OCI-LY1 (cell line): ENCODE measurements at regions not wholly inside any gene's neighbourhood (a gene's known extent, or its start where the extent isn't known, plus 50 kb on each side); places are given as distances from the start of the nearest gene placed in this dataset.

Experiments
- H2AFZ ChIP-seq: fragments of 200-600 bp; sonication (generic), shearing (Covaris generic); 2 replicates; pipeline ENCODE4 v1.6.0; 2014; ENCODE audit warnings: antibody characterized with exemption, mild to moderate bottlenecking, low read length
- H3F3A ChIP-seq: fragments of 200-600 bp; sonication (generic), shearing (Covaris generic); 2 replicates; pipeline ENCODE4 v1.6.0; 2014; ENCODE audit warnings: mild to moderate bottlenecking, antibody characterized with exemption, low read length, moderate library complexity; ENCODE audit not compliant: insufficient read depth
- H3K27ac ChIP-seq: fragments of 200-600 bp; sonication (generic); 2 replicates; pipeline ENCODE4 v1.5.1; 2014; ENCODE audit warnings: low read length, mixed run types, mild to moderate bottlenecking, low read depth; ENCODE audit not compliant: poor library complexity, severe bottlenecking
- H3K27me3 ChIP-seq: fragments of 200-600 bp; sonication (generic); 2 replicates; pipeline ENCODE4 v1.6.0; 2014; ENCODE audit warnings: antibody characterized with exemption, mild to moderate bottlenecking, low read length, moderate library complexity; ENCODE audit not compliant: insufficient read depth
- H3K36me3 ChIP-seq: fragments of 200-600 bp; sonication (generic); 2 replicates; pipeline ENCODE4 v1.6.1; 2014; ENCODE audit warnings: mild to moderate bottlenecking, antibody characterized with exemption, low read length, moderate library complexity, mixed read lengths; ENCODE audit not compliant: insufficient read depth
- H3K4me1 ChIP-seq: fragments of 200-600 bp; sonication (generic); 2 replicates; pipeline ENCODE4 v1.5.1; 2014; ENCODE audit warnings: mild to moderate bottlenecking, low read length, moderate library complexity; ENCODE audit not compliant: insufficient read depth, severe bottlenecking
- H3K4me2 ChIP-seq: fragments of 200-600 bp; sonication (generic), shearing (Covaris generic); 2 replicates; pipeline ENCODE4 v1.6.1; 2014; ENCODE audit warnings: low read length
- H3K4me3 ChIP-seq: fragments of 200-600 bp; sonication (generic); 2 replicates; pipeline ENCODE4 v1.5.1; 2014; ENCODE audit warnings: low read length, low read depth, mild to moderate bottlenecking, mixed read lengths; ENCODE audit not compliant: poor library complexity, severe bottlenecking
- H3K79me2 ChIP-seq: fragments of 200-600 bp; shearing (Covaris generic); 2 replicates; pipeline ENCODE4 v1.6.1; 2016; ENCODE audit warnings: mixed run types, low read length, mixed read lengths; ENCODE audit not compliant: insufficient read depth
- H3K9ac ChIP-seq: fragments of 200-600 bp; sonication (generic), shearing (Covaris generic); 2 replicates; pipeline ENCODE4 v1.6.1; 2014; ENCODE audit warnings: mild to moderate bottlenecking, low read length, mixed read lengths
- H3K9me2 ChIP-seq: fragments of 200-600 bp; sonication (generic), shearing (Covaris generic); 2 replicates; pipeline ENCODE4 v1.6.1; 2014; ENCODE audit warnings: low read depth, mild to moderate bottlenecking, low read length, mixed read lengths
- H3K9me3 ChIP-seq: fragments of 200-600 bp; shearing (Covaris generic); 2 replicates; pipeline ENCODE4 v1.6.1; 2014; ENCODE audit warnings: low read length, mixed read lengths
- H4K20me1 ChIP-seq: fragments of 200-600 bp; sonication (generic), shearing (Covaris generic); 2 replicates; pipeline ENCODE4 v1.6.0; 2016; ENCODE audit warnings: mild to moderate bottlenecking, low read length; ENCODE audit not compliant: insufficient read depth
- CTCF ChIP-seq: fragments of 200-600 bp; sonication (generic), shearing (Covaris generic); IDR thresholded peaks from 2 replicates; pipeline ENCODE4 v1.5.1; 2017; ENCODE audit warnings: mild to moderate bottlenecking, antibody characterized with exemption, low read length, moderate library complexity, mixed read lengths
- EZH2 ChIP-seq: fragments of 200-600 bp; sonication (generic), shearing (Covaris generic); IDR thresholded peaks from 2 replicates; pipeline ENCODE4 v1.8.0; 2017; ENCODE audit warnings: borderline replicate concordance, mixed run types, mild to moderate bottlenecking, antibody characterized with exemption, low read length, moderate library complexity, mixed read lengths

GRCh38 chr13:47120282-47120681, 223.4 kb upstream of the HTR2A start:
- no peak overlapping the region for H3K9ac ChIP-seq
- no peak overlapping the region for H2AFZ ChIP-seq
- no peaks in the 10 kb centered on the region for H3K4me1 ChIP-seq
- no peak overlapping the region for H3K27ac ChIP-seq
- no peak overlapping the region for H3K4me2 ChIP-seq
- no peaks in the 10 kb centered on the region for H3F3A ChIP-seq
- no peak overlapping the region for H3K4me3 ChIP-seq
- no peaks in the 10 kb centered on the region for H3K9me3 ChIP-seq
- H3K36me3 ChIP-seq, result no peaks in the 10 kb centered on the region
- no peaks in the 10 kb centered on the region for H4K20me1 ChIP-seq
- no peaks in the 10 kb centered on the region for H3K79me2 ChIP-seq
- no peak for TF ChIP-seq EZH2
- no peaks in the 10 kb centered on the region for H3K27me3 ChIP-seq
- H3K9me2 ChIP-seq, result no peaks in the 10 kb centered on the region

- Histone ChIP-seq H2AFZ (no peak overlapping the region), H3K4me2 (no peak overlapping the region)
- TF ChIP-seq EZH2 (no peak), CTCF (no peak)
These were observed 222.9 kb upstream of the HTR2A start for GRCh38 chr13:47119575-47120235.

DNA sequence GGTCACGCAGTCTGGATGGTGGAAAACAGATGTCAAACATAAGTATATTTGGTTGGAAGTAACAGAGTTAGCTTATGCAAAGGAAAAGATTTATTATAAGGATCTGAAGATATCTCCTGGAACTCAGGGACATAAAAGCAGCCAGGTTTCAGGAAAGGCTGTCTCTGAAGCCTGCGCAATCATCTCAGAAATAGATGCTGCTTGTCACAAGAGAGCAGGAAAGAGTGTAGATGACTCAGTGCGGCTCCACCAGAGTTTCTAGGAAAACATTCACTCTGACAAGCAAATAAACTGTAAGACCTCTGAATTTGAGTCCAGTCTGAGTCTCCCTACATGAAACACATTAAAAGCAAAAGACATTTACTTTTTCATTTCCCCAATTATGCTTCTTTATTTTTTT, 220.4 kb upstream of the HTR2A start:
- no peak overlapping the region for H3K9ac ChIP-seq
- H3K4me1 ChIP-seq, result no peaks in the 10 kb centered on the region
- H3K4me3 ChIP-seq, result no peak overlapping the region
- no peaks in the 10 kb centered on the region for H3K79me2 ChIP-seq
- no peaks in the 10 kb centered on the region for H4K20me1 ChIP-seq
- H2AFZ ChIP-seq, result no peak overlapping the region
- H3K27me3 ChIP-seq, result no peaks in the 10 kb centered on the region
- no peak overlapping the region for H3K4me2 ChIP-seq
- H3K9me3 ChIP-seq, result no peaks in the 10 kb centered on the region
- H3K27ac ChIP-seq, result no peak overlapping the region
- TF ChIP-seq EZH2, result no peak
- TF ChIP-seq CTCF, result no peak
- no peaks in the 10 kb centered on the region for H3F3A ChIP-seq
- no peaks in the 10 kb centered on the region for H3K9me2 ChIP-seq
- no peaks in the 10 kb centered on the region for H3K36me3 ChIP-seq

More at GRCh38 chr13:47119575-47120235, 222.9 kb upstream of the HTR2A start:
- H3F3A ChIP-seq, result no peaks in the 10 kb centered on the region
- H3K27me3 ChIP-seq, result no peaks in the 10 kb centered on the region
- no peaks in the 10 kb centered on the region for H3K4me1 ChIP-seq
- H3K27ac ChIP-seq, result no peak overlapping the region
- no peak overlapping the region for H3K9ac ChIP-seq
- H4K20me1 ChIP-seq, result no peaks in the 10 kb centered on the region
- no peak overlapping the region for H3K4me3 ChIP-seq
- H3K9me2 ChIP-seq, result no peaks in the 10 kb centered on the region
- H3K79me2 ChIP-seq, result no peaks in the 10 kb centered on the region
- no peaks in the 10 kb centered on the region for H3K36me3 ChIP-seq
- H3K9me3 ChIP-seq, result no peaks in the 10 kb centered on the region

DNA sequence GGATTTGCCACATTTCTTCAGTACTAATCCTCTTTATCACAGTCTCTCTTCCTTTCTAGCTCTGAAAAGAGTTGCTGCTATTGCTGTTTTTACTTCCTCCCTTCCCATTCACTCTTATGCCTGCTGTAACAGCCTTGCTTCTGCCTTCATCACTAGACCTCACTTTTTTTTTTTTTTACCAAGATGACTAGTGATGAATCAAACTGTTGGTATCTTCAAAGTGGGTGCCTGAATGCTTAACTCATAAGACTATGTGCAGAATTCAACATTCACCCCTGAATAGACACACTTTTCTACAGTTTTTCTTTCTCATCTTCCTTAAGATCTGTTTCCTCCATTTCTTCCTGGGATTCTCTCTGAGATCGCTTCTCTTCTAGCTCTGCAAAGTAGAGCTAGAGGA, 217.2 kb upstream of the HTR2A start:
- Histone ChIP-seq H3K4me3 (no peak overlapping the region), H3K4me2 (no peak overlapping the region), H3F3A (no peaks in the 10 kb centered on the region), H3K9me3 (no peaks in the 10 kb centered on the region), H3K79me2 (no peaks in the 10 kb centered on the region), H3K27me3 (no peaks in the 10 kb centered on the region), H3K9ac (no peak overlapping the region), H4K20me1 (no peaks in the 10 kb centered on the region), H3K27ac (no peak overlapping the region), H3K36me3 (no peaks in the 10 kb centered on the region), H3K9me2 (no peaks in the 10 kb centered on the region), H3K4me1 (no peaks in the 10 kb centered on the region), H2AFZ (no peak overlapping the region)
- TF ChIP-seq CTCF, result no peak
- no peak for TF ChIP-seq EZH2
